ENCODE measurements at regions not wholly inside any gene's neighbourhood (a gene's known extent, or its start where the extent isn't known, plus 50 kb on each side); places are given as distances from the start of the nearest gene placed in this dataset.

GRCh38 chr14:49051328-49052060 lies 534.7 kb downstream of the RPS29 start:
- no peak for TF ChIP-seq EZH2 (IDR thresholded peaks at IDR 0.05; ENCODE audit: borderline replicate concordance, low read length)
- no peak for TF ChIP-seq CTCF (IDR thresholded peaks at IDR 0.05; ENCODE audit: low read length)
